HG03565 (cell line): ENCODE measurements at regions not wholly inside any gene's neighbourhood (a gene's known extent, or its start where the extent isn't known, plus 50 kb on each side); places are given as distances from the start of the nearest gene placed in this dataset.
"Not testable (repeated sequence)": the region's sequence is repeated elsewhere in the genome, so short reads cannot be mapped to it uniquely, and the experiment has no call there.

Experiments used
- ATAC-seq: cut with Tn5 transposase; IDR thresholded peaks from one replicate; pipeline ENCODE4 v1.9.1; 2021; ENCODE audit warnings: mild to moderate bottlenecking, moderate library complexity; ENCODE audit not compliant: unreplicated experiment

GRCh38 chr7:68410693-68411092 lies 1187.6 kb upstream of the AUTS2 start:
- ATAC-seq: not testable (repeated sequence)

DNA sequence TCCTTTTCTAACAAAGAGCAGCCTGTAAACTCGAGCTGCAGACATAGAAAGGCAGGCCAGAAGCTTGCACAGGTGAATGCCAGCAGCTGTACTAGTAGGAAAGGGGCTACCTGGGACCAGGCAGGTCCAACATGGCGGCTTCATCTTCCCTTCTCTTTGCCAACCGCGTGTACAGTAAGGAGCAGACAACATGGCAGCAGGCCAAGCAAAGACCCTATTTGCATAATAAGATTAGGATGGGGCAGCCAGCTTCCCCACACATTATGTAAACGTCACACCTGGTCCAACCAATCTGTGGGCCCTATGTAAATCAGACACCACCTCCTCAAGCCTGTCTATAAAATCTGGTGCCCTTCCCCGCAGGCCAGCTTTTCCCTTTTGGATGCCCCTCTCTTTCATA lies 1186.5 kb upstream of the AUTS2 start:
- no peak for ATAC-seq

DNA sequence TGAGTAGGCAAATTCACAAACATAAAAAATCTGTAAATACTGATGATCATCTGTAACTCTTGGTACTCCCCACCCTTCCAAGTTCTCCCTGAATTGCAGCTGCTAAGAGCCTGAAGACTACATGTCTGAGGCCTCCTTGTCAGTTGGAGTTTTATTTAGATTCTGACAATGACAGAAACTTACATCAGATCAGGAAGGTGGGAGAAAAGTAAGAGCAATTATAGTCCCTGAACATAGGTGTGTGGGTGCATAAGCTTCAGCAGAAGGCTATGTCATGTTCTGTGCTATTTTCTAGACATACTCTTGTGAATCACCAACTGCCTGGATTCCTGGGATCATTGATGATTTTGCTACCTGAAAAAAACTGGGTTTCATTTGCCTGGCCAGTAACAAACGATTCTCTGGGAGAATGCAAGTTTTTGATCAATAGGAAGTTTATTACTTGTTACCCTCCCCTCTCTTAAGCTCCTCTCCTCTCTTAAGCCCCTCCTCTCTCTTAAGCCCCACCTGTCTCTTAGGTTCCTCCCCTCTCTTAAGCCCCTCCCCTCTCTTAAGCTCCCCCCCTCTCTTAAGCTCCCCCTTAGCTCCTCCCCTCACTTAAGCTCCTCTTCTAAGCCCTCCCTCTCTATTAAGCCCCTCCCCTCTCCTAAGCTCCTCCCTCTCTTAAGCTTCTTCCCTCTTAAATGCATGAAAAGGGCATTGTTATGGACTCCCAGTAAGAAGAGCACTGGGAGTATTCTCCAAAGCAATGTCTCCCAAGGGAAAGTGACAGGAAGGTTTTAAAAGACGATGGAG lies 1183.4 kb upstream of the AUTS2 start:
- ATAC-seq: no peak

DNA sequence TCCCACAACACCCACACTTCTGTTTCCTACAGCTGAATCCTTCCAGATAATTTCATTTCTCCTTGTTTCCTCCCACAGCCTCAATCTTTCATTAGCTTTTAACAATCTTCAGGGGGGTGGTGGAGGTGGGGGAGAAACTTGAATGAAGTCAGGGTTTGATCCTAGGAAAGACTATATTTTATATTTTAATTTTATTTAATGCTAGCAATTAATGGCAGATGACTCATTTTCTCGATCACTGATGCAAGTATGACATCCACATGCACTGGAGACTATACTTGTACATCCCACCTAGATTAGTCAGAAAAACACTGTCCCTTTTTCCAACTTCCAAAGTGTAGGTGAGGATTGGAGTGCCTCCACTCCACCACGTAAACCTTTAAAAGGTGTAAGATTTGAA lies 1181.3 kb upstream of the AUTS2 start:
- no peak for ATAC-seq

DNA sequence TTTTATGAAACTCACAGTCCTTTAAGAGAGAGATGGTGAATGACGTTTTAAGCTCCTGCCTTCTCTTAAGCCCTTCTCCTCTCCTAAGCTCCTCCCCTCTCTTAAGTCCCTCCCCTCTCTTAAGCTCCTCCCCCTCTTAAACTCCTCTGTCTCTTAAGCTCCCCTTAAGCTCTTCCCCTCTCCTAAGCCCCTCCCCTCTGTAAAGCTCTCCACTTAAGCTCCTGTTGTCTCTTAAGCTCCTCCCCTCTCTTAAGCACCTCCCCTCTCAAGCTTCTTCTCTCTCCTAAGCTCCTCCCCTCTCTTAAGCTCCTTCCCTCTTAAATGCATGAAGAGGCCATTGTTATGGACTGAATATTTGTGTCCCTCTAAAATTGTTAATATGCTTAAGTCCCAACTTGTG lies 1180.6 kb upstream of the AUTS2 start:
- ATAC-seq: no peak

DNA sequence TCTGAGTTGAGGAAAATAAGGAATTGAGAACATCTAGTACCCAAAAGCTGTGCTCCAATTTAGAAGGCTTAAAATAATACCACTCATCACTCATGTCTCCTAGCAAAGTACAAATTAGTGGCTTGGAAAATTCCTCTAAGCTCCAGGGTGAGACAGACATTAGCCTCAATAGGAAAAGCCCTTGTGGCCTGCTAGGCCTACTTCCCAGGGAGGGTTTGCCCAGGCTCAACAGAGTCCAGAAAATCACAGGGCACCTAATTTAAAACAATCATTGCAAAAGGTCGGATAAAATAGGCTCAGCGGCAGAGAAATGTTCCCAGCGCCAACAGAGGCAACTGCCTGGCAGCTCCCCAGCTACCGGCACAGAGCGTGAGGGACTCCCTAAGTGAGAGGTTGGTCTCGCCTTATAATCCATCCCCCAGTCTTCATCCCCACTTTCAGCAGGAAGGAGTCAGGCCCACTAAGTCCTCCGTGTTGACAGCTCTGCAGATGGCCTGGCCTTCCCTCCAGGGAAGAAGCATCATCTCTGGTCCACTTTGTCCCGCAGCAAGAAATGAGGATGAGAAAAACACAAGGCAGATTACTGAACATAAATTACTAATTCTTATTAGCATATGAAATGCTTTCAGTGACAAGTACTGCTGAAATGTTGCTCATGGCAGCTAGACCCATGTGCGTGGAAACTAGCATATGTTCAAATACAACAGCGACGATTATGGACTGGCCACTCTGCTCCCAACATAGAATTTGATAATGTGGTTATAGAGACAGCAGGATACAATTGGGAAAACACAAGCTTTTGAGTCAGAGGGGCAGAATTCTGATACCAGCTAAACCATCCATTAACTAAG lies 1177.7 kb upstream of the AUTS2 start:
- no peak for ATAC-seq

DNA sequence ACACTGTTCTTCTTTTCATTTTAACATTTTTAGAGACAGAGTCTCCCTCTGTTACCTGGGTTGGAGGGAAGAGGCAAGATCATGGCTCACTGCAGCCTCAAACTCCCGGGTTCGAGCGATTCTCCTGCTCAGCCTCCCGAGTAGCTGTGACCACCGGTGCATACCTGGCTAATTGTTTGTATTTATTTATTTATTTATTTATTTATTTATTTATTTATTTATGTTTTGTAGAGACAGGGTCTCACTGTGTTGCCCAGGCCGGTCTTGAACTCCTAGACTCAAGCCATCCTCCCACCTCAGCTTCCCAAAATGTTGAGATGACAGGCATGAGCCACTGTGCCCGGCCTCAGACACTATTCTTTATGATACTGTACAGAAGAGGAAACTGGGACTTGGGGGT lies 1176.6 kb upstream of the AUTS2 start:
- no peak for ATAC-seq

- no peak for ATAC-seq
Measured at GRCh38 chr7:68422281-68422680, 1176.0 kb upstream of the AUTS2 start.

DNA sequence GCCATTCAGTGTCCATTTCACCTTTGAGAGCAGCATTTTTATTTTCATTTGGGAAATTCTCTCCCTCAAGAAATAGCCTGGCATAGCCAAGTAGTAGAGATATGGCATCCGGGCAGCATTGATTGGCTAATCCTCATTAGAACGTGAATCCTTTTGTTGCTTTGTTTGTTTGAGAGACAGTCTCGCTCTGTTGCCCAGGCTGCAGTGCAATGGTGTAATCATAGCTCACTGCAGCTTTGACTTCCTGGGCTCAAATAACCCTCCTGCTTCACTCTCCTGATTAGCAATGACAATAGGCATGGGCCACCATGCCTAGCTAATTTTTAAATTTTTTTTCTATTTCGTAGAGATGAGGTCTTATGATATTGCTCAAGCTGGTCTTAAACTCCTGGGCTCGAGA lies 1174.9 kb upstream of the AUTS2 start:
- no peak for ATAC-seq

DNA sequence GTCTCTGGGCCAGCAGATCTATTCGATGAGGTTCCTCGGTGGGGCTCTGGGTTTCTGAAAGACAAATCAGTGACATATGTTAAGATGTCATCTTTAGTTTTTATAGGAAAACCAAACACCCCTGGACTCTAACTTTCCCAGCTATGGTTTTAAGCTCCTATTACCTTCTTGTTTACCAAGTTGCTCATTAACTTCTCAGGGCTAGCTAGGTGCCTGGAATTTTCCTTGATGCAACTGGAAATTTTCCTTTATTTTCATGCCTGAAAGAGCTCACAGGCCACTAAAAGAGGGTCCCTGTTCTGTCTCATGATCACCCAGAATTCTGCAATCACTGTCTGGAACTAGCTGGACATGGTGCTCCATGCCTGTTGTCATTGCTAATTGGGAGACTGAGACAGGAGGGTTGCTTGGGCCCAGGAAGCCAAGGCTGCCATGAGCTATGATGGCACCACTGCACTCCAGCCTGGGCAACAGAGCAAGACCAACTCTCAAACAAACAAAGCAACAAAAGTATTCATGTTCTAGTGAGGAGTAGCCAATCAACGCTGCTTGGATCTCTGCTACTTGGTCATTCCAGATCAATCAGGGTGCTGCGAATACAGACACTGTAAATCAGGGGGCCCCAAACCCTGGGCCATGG lies 1173.5 kb upstream of the AUTS2 start:
- ATAC-seq: no peak

DNA sequence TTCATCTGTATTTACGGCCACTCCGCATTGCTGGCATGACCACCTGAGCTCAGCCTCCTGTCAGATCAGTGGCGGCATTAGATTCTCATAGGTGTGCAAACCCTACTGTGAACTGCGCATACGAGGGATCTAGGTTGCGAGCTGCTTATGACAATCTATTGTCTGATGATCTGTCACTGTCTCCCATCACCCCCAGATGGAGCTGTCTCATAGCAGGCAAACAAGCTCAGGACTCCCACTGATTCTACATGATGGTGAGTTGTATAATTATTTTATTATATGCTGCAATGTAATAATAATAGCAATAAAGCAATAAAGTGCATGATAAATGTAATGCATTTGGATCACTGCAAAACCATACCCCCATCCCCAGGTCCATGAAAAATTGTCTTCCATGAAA lies 1172.9 kb upstream of the AUTS2 start:
- no peak for ATAC-seq

DNA sequence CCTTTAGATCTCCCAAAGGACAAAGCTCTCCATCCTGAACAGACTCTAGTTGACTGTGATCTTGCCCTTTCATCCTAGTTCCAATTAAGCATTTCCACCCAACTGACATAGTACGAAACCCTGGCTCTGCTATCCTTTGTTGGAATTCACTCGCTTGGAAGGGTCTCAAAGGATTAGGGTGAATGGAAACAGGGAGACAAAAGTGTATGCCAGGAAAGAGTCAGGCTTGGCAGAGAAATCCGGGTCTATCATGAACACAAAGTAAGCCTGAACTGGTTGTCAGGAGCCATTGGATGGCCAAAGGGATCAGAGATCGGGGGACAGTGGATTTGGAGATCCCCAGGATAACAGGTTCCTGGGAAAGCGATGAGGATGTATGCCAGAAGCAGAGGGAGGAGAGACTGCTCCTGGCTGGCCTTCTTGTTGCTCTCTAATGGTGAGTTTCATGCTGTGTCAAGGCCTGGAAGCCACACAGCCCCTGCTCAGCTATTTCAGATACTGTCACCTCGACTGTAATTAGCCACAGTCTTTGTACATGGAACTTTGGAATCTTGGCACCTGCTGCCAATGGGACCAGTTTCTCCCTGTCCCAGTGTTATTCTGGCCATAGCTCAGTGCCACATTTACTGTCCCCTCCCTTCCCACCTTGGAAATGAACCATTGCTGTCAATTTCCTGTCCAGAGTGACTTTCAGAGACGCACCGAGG lies 1168.7 kb upstream of the AUTS2 start:
- no peak for ATAC-seq

DNA sequence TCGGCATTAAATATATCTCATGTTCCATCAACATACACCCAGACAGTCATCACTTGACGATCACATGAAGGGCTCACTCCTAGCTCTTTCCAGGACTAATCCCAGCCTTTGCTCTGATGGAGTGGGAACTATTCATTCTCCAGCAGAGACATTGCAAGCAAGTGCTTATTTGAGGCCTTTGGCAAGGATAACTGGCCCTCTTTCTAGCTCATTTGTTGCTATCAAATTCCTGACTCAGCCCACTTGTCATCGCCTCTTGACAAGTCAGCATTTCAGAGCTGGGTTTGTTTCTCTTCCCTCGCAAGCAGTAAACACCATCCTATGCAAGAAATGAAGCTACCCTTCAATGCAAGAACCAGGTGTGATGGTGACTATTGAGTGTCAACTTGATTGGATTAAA lies 1165.7 kb upstream of the AUTS2 start:
- ATAC-seq: no peak

- no peak for ATAC-seq
Measured at GRCh38 chr7:68433462-68434070, 1164.7 kb upstream of the AUTS2 start.

DNA sequence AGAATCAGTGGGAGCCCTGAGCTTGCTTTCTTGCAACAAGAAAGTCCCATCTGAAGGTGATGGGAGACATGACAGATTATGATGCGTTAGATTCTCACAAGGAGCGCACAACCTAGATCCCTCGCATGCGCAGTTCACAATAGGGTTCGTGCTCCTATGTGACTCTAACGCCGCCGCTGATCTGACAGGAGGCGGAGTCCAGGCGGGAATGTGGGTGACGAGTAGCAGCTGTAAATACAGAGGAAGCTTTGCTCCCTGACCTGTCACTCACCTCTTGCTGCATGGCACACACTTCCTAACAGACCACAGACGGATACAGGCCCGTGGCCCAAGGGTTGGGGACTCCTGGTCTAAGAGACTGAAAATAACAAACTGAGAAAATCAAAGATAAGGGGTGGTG lies 1163.4 kb upstream of the AUTS2 start:
- no peak for ATAC-seq

DNA sequence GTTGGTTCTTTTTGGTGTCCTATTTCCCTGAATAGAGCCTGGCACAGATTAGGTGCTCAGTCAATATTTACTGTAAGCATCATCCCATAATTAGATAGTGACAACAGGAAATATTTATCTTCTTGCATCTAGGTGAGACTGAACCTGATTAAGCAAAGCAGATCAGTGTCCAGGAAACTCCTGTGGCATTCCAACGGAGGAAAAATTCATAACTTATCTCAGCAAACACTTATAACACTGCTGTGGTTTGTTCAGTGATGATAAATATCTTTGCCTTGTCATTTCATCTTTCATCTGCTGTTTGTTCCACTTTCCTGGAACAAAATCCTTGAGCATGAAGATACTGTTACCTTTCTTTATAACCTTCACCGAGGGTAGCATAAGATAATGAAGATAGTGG lies 1160.3 kb upstream of the AUTS2 start:
- no peak for ATAC-seq

GRCh38 chr7:68438811-68439210 lies 1159.5 kb upstream of the AUTS2 start:
- no peak for ATAC-seq

GRCh38 chr7:68439897-68440296 lies 1158.4 kb upstream of the AUTS2 start:
- ATAC-seq: no peak

DNA sequence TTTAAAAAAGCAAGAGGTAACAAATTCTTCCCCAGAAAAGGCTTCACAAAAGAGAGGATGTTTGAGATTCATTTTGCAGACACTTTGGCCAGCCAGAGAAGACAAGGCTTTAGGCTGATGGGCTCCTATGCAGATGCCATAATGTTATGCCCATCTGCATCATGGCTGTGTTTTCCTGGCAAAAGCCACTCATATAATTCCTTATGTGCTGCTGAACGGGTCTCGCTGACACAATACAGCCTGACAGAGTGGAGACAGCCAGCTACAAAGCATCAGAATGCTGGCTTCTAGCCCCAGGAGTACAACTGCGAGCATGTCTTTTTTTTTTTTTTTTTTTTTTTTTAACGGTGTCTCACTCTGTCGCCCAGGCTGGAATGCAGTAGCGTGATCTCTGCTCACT lies 1157.4 kb upstream of the AUTS2 start:
- no peak for ATAC-seq

DNA sequence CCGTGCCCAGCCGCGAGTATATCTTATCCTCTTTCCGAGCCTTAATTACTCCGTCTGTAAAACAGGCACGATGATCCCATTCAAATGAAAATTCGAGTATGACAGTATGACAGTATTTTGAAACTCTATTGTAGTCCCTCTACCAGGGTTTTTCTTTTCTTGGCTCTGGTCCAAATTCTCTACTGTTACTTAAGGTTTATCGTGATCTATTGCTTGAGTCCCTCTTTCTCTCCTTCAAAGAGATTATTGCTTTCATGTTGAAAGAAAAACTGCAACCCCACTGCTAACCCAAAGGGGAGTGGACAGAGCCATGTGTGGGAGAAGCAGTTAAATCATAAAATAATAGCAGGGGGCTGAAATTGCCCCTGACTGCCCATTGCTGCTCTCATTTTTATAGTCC lies 1156.6 kb upstream of the AUTS2 start:
- no peak for ATAC-seq
